ENCODE measurements at regions not wholly inside any gene's neighbourhood (a gene's known extent, or its start where the extent isn't known, plus 50 kb on each side); places are given as distances from the start of the nearest gene placed in this dataset.
A peak's percentile ranks its signal among the peaks of the same experiment; 100 is the strongest.

GRCh38 chr2:236849940-236850339 is 235.7 kb upstream of the COPS8 start:
- TF ChIP-seq CTCF (IDR thresholded peaks at IDR 0.05; ENCODE audit: low read length, missing control alignments), result no peak
- no peak overlapping the region for H3K4me3 ChIP-seq (replicated peaks; ENCODE audit: low read depth, low read length)
- no peak for DNase-seq (ENCODE audit: low read depth)

- DNase-seq (ENCODE audit: low read depth), result no peak
- H3K4me3 ChIP-seq (replicated peaks; ENCODE audit: low read depth, low read length), result no peak overlapping the region
- no peak for TF ChIP-seq CTCF (IDR thresholded peaks at IDR 0.05; ENCODE audit: low read length, missing control alignments)
Measured at GRCh38 chr2:236851187-236851586, 234.5 kb upstream of the COPS8 start.

GRCh38 chr2:236852100-236852976 is 233.4 kb upstream of the COPS8 start:
- no peak overlapping the region for H3K4me3 ChIP-seq (replicated peaks; ENCODE audit: low read depth, low read length)
- TF ChIP-seq CTCF (IDR thresholded peaks at IDR 0.05; ENCODE audit: low read length, missing control alignments), result no peak
- peak; percentile 73 for DNase-seq (ENCODE audit: low read depth)

GRCh38 chr2:236852977-236853374 is 232.7 kb upstream of the COPS8 start:
- H3K4me3 ChIP-seq (replicated peaks; ENCODE audit: low read depth, low read length), result no peak overlapping the region
- no peak for DNase-seq (ENCODE audit: low read depth)
- TF ChIP-seq CTCF (IDR thresholded peaks at IDR 0.05; ENCODE audit: low read length, missing control alignments), result no peak

GRCh38 chr2:236853585-236854051 is 232.1 kb upstream of the COPS8 start:
- no peak for TF ChIP-seq CTCF (IDR thresholded peaks at IDR 0.05; ENCODE audit: low read length, missing control alignments)
- no peak for DNase-seq (ENCODE audit: low read depth)
- no peak overlapping the region for H3K4me3 ChIP-seq (replicated peaks; ENCODE audit: low read depth, low read length)

GRCh38 chr2:236855176-236855865 is 230.4 kb upstream of the COPS8 start:
- H3K4me3 ChIP-seq (replicated peaks; ENCODE audit: low read depth, low read length), result no peak overlapping the region
- DNase-seq (ENCODE audit: low read depth), result no peak
- TF ChIP-seq CTCF (IDR thresholded peaks at IDR 0.05; ENCODE audit: low read length, missing control alignments), result no peak

Data from fibroblast of pulmonary artery (primary cell).